Panc1 (cell line): ENCODE measurements at regions not wholly inside any gene's neighbourhood (a gene's known extent, or its start where the extent isn't known, plus 50 kb on each side); places are given as distances from the start of the nearest gene placed in this dataset.

Source experiments
- CTCF ChIP-seq: fragments of 450-650 bp; IDR thresholded peaks from 2 replicates; pipeline ENCODE4 v1.5.1; 2017; ENCODE audit warnings: mild to moderate bottlenecking
- POLR2AphosphoS5 ChIP-seq: IDR thresholded peaks from 2 replicates; pipeline ENCODE4 v1.6.1; 2012; ENCODE audit warnings: mild to moderate bottlenecking, low read depth, low read length, moderate library complexity
- REST ChIP-seq, 2 experiments: IDR thresholded peaks; 2 replicates each; pipeline ENCODE4 v1.6.1; 2011 to 2012; ENCODE audit warnings: low read depth in 2 of 2, control low read depth in 1 of 2, low read length in 1 of 2, mild to moderate bottlenecking in 1 of 2, moderate library complexity in 1 of 2; ENCODE audit not compliant: insufficient read depth in 1 of 2

DNA sequence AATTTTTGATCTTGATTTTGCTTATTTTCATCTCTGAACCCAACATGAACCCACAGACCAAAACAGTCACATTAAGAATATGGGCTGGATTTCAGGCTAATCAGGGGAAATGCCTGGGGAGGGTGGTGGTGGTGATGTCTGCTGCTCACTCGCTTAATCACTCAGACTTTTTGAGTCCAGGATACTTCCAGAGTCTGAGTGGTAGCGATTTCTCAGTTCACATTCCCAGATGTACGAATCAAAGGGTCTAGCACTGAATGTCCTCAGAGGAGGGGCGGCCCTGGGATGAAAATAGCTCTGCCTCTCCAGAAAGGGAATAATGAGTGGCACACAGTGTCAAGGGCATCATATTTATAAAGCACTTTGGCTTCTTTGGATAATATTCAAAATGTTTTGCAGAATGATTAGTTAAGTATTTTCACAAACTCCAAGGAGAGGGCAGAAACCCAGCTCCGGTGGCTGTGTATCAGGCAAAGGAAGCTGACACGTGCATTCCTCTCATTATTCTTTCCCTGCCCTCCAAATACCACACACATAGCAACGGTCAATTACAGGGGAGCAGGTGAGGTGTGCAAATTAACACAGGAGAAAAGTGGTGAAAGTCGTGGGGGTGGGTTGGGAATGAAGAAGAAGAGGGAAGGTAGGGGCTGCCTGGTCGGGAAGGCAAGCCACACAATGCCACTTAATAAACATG, 345.2 kb upstream of the RSPO3 start:
- no peak for TF ChIP-seq CTCF
- no peak for TF ChIP-seq REST (IDR thresholded peaks at IDR 0.05; ENCODE audit: insufficient read depth in 1 of 2, low read depth in 2 of 2, low read length in 1 of 2)
- TF ChIP-seq POLR2AphosphoS5, result no peak
